Small intestine (tissue), 7 donors: ENCODE measurements at regions not wholly inside any gene's neighbourhood (a gene's known extent, or its start where the extent isn't known, plus 50 kb on each side); places are given as distances from the start of the nearest gene placed in this dataset.

Experiments
- DNase-seq, 2 donors: peaks; one replicate each; pipeline versions ENCODE4 v3.0.0 to v3.0.0-alpha.2; 2013
- FAIRE-seq: peaks from 2 replicates; lab custom pipeline; 2012; peaks lifted over from hg19 to GRCh38; lab: Jason Lieb, UNC
- H3K27ac ChIP-seq, 3 donors: one replicate each; pipeline ENCODE4 v1.5.1; 2013; ENCODE audit warnings: low read length in 2 of 3, mild to moderate bottlenecking in 2 of 3, control low read depth in 1 of 3, inconsistent platforms in 1 of 3, low read depth in 1 of 3, moderate library complexity in 1 of 3
- H3K27me3 ChIP-seq, 3 donors: one replicate each; pipeline ENCODE4 v1.6.1; 2013; ENCODE audit warnings: low read length in 3 of 3, inconsistent platforms in 1 of 3; ENCODE audit not compliant: control insufficient read depth in 3 of 3, insufficient read depth in 3 of 3
- H3K36me3 ChIP-seq, 3 donors: one replicate each; pipeline ENCODE4 v1.6.1; 2013; ENCODE audit warnings: low read length in 3 of 3, inconsistent platforms in 1 of 3, low read depth in 1 of 3, mild to moderate bottlenecking in 1 of 3, moderate library complexity in 1 of 3; ENCODE audit not compliant: control insufficient read depth in 3 of 3, insufficient read depth in 2 of 3
- H3K4me1 ChIP-seq, 3 donors: one replicate each; pipeline ENCODE4 v1.6.1; 2013; ENCODE audit warnings: low read length in 2 of 3, inconsistent platforms in 1 of 3, low read depth in 1 of 3, mild to moderate bottlenecking in 1 of 3, moderate library complexity in 1 of 3; ENCODE audit not compliant: control insufficient read depth in 3 of 3, insufficient read depth in 2 of 3
- H3K4me3 ChIP-seq, 3 donors: one replicate each; pipeline ENCODE4 v1.5.1; 2013; ENCODE audit warnings: low read length in 3 of 3, control low read depth in 1 of 3, inconsistent platforms in 1 of 3, low read depth in 1 of 3, mild to moderate bottlenecking in 1 of 3, moderate library complexity in 1 of 3
- H3K9me3 ChIP-seq, 2 donors: one replicate each; pipeline ENCODE4 v1.6.1; 2013; ENCODE audit warnings: low read depth in 1 of 2, low read length in 1 of 2; ENCODE audit not compliant: control insufficient read depth in 2 of 2, insufficient read depth in 1 of 2
- WGBS, 3 donors: extraction: QIAGEN DNeasy Blood & Tissue Kit; methylation state at CpG; one replicate each; pipeline ENCODE4 v1.1.7; 2013; 5-methylcytosine and 5-hydroxymethylcytosine counted together
- donor health status: healthy with polysubstance abuse.
- donor health status: control.
- donor health status: control.
- donor health status: Bipolar disorder and iron deficiency.
- donor health status: healthy.

GRCh38 chr13:59483501-59484145 is 680.1 kb downstream of the DIAPH3 start:
- no peaks in the 10 kb centered on the region for H3K27me3 ChIP-seq
- no peaks in the 10 kb centered on the region for H3K36me3 ChIP-seq
- DNase-seq (no peak), FAIRE-seq (no peak)
- 33 to 44% (median 36%) methylated on average over 5 of the region's 5 CpGs for WGBS, 3 donors
- no peak overlapping the region for H3K27ac ChIP-seq
- no peak overlapping the region for H3K4me3 ChIP-seq
- H3K4me1 ChIP-seq = no peaks in the 10 kb centered on the region
- H3K9me3 ChIP-seq = no peaks in the 10 kb centered on the region

- Histone ChIP-seq H3K9me3 (no peaks in the 10 kb centered on the region), H3K4me1 (no peaks in the 10 kb centered on the region), H3K27me3 (no peaks in the 10 kb centered on the region), H3K4me3 (no peak overlapping the region), H3K27ac (no peak overlapping the region), H3K36me3 (no peaks in the 10 kb centered on the region)
- FAIRE-seq (no peak), DNase-seq (no peak)
- 84 to 92% (median 88%) methylated on average over 3 of the region's 3 CpGs for WGBS, 3 donors
These were observed 675.8 kb downstream of the DIAPH3 start for GRCh38 chr13:59487883-59488282.

- DNase-seq = no peak
- Histone ChIP-seq H3K27me3 (no peaks in the 10 kb centered on the region), H3K9me3 (no peaks in the 10 kb centered on the region), H3K4me1 (no peaks in the 10 kb centered on the region), H3K36me3 (no peaks in the 10 kb centered on the region), H3K27ac (no peak overlapping the region), H3K4me3 (no peak overlapping the region)
- FAIRE-seq = no peak
- WGBS, 3 donors = 60 to 74% (median 73%) methylated on average over 2 of the region's 2 CpGs
These were observed 675.3 kb downstream of the DIAPH3 start for GRCh38 chr13:59488436-59488835.

- WGBS, 3 donors = 57 to 87% (median 69%) methylated on average over 1 of the region's 1 CpG
- DNase-seq = no peak
These were observed 673.1 kb downstream of the DIAPH3 start for GRCh38 chr13:59490651-59491050.

GRCh38 chr13:59492030-59492636 is 671.6 kb downstream of the DIAPH3 start:
- Histone ChIP-seq H3K36me3 (no peaks in the 10 kb centered on the region), H3K4me1 (no peaks in the 10 kb centered on the region), H3K9me3 (no peaks in the 10 kb centered on the region), H3K27me3 (no peaks in the 10 kb centered on the region), H3K27ac (no peak overlapping the region), H3K4me3 (no peak overlapping the region)
- DNase-seq (no peak), FAIRE-seq (no peak)
- 70 to 85% (median 80%) methylated on average over 2 of the region's 2 CpGs for WGBS, 3 donors

More at GRCh38 chr13:59490651-59491050, 673.1 kb downstream of the DIAPH3 start:
- H3K4me3 ChIP-seq = no peak overlapping the region
- no peaks in the 10 kb centered on the region for H3K4me1 ChIP-seq
- no peaks in the 10 kb centered on the region for H3K9me3 ChIP-seq
- H3K36me3 ChIP-seq = no peaks in the 10 kb centered on the region
- FAIRE-seq = no peak
- H3K27ac ChIP-seq = no peak overlapping the region
- H3K27me3 ChIP-seq = no peaks in the 10 kb centered on the region

- DNase-seq = no peak
- H3K4me3 ChIP-seq = no peak overlapping the region
- H3K9me3 ChIP-seq = no peaks in the 10 kb centered on the region
- H3K4me1 ChIP-seq = no peaks in the 10 kb centered on the region
- no peaks in the 10 kb centered on the region for H3K36me3 ChIP-seq
- no peak overlapping the region for H3K27ac ChIP-seq
- WGBS, 3 donors = 91 to 95% (median 93%) methylated on average over 1 of the region's 1 CpG
- no peaks in the 10 kb centered on the region for H3K27me3 ChIP-seq
- no peak for FAIRE-seq
These were observed 670.2 kb downstream of the DIAPH3 start for GRCh38 chr13:59493436-59493965.

- Histone ChIP-seq H3K9me3 (no peaks in the 10 kb centered on the region), H3K4me1 (no peaks in the 10 kb centered on the region), H3K27me3 (no peaks in the 10 kb centered on the region), H3K27ac (no peak overlapping the region), H3K4me3 (no peak overlapping the region), H3K36me3 (no peaks in the 10 kb centered on the region)
- no peak for DNase-seq
- FAIRE-seq = no peak
These were observed 669.6 kb downstream of the DIAPH3 start for GRCh38 chr13:59494151-59494550.

- Histone ChIP-seq H3K4me3 (no peak overlapping the region), H3K4me1 (no peaks in the 10 kb centered on the region), H3K27ac (no peak overlapping the region), H3K27me3 (no peaks in the 10 kb centered on the region), H3K36me3 (no peaks in the 10 kb centered on the region), H3K9me3 (no peaks in the 10 kb centered on the region)
- 59 to 82% (median 79%) methylated on average over 4 of the region's 4 CpGs for WGBS, 3 donors
- FAIRE-seq (no peak), DNase-seq (peak in 1 of 2 donors; percentile 21)
These were observed 669.2 kb downstream of the DIAPH3 start for GRCh38 chr13:59494560-59494970.
